Endothelial cell of umbilical vein (primary cell): ENCODE measurements at regions not wholly inside any gene's neighbourhood (a gene's known extent, or its start where the extent isn't known, plus 50 kb on each side); places are given as distances from the start of the nearest gene placed in this dataset.

Source experiments
- EZH2 ChIP-seq: IDR thresholded peaks from 2 replicates; pipeline ENCODE4 v1.6.1; 2012; ENCODE audit warnings: borderline replicate concordance, low read depth, mild to moderate bottlenecking, moderate library complexity, low read length, inconsistent platforms; ENCODE audit not compliant: severe bottlenecking
- POLR2A ChIP-seq: IDR thresholded peaks from 2 replicates; pipeline ENCODE4 v1.6.1; 2012; ENCODE audit warnings: low read depth, mild to moderate bottlenecking, control low read depth, low read length
- TF ChIP-seq, protein P1 (sequence below), 2 donors: IDR thresholded peaks; 1 replicate in 1 of 2; 2 replicates in 1 of 2; pipeline ENCODE4 v1.5.1; 2011; ENCODE audit warnings: low read length in 2 of 2, mild to moderate bottlenecking in 2 of 2, moderate library complexity in 2 of 2, control low read depth in 1 of 2, inconsistent platforms in 1 of 2, low read depth in 1 of 2; ENCODE audit not compliant: insufficient read depth in 1 of 2; ENCODE audit errors: extremely low read depth in 1 of 2
- TF ChIP-seq, protein P2 (sequence below): IDR thresholded peaks from 2 replicates; pipeline ENCODE4 v1.6.1; 2011; ENCODE audit not compliant: insufficient read depth, insufficient read length

DNA sequence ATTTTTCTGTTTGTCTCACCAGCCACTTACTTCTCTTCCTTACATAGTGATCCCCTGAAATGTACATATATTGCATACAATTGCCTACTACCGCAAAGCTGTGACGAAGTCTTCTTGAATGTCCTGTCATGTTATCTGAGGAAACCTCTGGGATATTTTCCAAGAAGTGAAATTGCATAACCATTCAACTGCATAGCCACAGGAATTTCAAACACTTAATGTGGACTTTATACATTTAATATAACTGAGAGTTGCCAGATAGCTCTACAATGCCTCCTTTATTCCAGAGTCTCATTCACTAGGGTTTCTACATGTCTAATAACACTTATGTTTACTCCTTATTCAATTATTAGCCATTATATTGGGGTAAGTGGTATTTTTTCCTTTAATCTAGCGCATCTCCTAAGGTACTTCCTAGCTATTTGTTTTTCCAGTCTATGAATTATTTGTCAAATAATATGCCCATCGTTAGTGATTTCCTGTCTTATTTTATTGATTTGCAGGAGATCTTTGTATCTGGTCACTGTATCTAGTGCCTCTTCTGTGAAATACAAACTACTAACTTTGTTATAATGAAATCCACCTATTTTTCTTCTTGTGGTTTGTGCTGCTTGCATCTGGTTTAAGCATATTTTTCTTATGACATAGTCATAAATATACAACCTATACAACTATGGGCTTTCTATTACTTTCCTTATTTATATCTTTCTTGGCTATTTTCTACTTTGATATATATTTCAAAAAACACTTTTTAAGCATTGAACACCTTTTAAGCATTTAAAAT is 69.2 kb upstream of the GRID2 start:
- TF ChIP-seq, protein P1, sequence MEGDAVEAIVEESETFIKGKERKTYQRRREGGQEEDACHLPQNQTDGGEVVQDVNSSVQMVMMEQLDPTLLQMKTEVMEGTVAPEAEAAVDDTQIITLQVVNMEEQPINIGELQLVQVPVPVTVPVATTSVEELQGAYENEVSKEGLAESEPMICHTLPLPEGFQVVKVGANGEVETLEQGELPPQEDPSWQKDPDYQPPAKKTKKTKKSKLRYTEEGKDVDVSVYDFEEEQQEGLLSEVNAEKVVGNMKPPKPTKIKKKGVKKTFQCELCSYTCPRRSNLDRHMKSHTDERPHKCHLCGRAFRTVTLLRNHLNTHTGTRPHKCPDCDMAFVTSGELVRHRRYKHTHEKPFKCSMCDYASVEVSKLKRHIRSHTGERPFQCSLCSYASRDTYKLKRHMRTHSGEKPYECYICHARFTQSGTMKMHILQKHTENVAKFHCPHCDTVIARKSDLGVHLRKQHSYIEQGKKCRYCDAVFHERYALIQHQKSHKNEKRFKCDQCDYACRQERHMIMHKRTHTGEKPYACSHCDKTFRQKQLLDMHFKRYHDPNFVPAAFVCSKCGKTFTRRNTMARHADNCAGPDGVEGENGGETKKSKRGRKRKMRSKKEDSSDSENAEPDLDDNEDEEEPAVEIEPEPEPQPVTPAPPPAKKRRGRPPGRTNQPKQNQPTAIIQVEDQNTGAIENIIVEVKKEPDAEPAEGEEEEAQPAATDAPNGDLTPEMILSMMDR (IDR thresholded peaks at IDR 0.05; ENCODE audit: extremely low read depth in 1 of 2, insufficient read depth in 1 of 2, low read depth in 1 of 2, low read length in 2 of 2) = no peak
- TF ChIP-seq EZH2 (no peak), POLR2A (no peak)
- TF ChIP-seq, protein P2, sequence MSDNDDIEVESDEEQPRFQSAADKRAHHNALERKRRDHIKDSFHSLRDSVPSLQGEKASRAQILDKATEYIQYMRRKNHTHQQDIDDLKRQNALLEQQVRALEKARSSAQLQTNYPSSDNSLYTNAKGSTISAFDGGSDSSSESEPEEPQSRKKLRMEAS = no peak
